ENCODE measurements at regions not wholly inside any gene's neighbourhood (a gene's known extent, or its start where the extent isn't known, plus 50 kb on each side); places are given as distances from the start of the nearest gene placed in this dataset.

DNA sequence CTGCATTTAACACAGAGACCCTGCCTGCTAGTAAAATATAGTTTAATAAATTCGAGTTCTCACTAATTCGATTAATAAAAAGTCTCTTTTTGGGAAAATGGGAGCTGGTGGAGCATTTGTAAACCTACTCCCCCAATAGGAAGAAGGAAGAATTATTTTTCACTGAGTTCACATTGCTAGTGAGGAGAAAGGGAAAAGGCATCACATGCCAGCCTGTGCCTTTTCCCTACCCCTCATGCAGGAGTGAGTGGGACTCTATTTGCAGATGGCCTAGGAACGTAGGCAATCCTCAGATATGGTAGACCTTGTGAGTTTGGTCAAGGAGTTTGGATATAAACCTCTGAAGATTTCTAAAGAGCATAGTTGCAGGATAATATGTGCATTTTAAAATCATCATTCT, 218.4 kb upstream of the TRIB2 start:
- DNase-seq (ENCODE audit: low read depth): no peak

DNA sequence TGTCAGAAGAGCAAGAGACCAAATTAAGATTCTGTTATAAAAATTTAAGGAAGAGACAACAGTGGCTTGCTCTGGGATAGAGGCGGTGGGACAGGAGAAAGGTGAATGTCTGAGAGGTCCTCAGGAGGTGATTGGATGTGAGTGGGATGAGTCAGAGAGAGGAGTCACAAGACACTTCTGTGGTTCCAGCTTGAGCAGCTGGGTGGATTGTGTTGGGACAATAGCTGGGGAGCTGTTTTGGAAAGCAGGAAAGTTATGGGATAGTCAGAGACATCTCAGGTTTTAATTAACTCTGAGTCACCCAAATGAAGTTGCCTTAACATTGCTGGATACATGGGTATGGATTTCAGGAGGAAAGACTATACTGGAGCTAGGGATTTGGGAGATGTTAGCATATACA, 218.0 kb upstream of the TRIB2 start:
- DNase-seq (ENCODE audit: low read depth): peak; percentile 72

DNA sequence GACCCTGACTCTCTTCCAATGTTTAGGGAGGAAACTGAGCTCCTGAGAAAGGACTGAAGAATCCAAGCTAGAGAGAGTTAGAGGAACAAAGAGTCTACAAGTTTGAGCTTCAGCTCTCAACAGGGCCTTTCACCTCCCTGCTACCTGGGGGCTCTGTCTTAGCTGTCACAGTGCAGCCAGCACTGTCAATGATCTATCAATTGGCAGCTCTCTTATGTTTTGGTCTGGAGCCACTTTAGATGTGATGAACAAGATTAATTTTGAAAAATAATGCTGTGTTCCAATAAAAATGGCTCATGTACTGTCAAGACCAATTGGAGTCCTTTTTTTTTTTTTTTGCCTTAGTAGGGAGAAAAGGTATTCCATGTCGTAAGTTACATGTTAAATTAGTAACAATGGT, 215.8 kb upstream of the TRIB2 start:
- DNase-seq (ENCODE audit: low read depth): no peak

DNA sequence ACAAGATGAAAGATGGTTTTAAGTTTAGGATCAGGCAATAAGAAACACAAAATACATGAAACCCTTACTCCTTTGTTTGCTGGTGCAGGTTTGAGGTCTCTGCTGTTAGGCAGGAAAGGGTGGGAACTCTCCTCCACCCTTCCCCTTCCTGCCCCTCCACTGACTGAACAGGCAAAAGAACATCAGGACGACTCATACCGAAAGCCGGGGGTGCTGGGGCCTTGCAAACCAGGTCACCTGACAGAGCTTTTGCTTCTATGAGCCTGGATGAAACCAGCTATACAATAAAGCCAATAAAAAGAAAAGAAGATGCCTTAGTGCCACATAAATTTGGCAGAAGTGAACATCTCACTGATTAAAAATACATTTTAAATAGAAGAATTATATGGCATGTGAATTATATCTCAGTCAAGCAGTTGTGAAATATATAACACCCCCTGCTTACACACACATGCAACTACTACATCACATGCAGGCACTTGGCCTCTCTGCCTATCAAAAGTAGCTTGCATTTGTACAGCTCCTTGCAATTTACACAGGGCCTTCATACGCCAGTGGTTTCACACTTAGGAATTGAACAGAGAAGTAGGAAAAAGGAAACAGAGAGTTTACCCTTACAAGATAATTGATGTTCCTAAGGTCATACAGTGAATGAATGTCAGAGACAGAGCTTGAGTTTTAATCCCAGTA, 215.1 kb upstream of the TRIB2 start:
- DNase-seq (ENCODE audit: low read depth): no peak

DNA sequence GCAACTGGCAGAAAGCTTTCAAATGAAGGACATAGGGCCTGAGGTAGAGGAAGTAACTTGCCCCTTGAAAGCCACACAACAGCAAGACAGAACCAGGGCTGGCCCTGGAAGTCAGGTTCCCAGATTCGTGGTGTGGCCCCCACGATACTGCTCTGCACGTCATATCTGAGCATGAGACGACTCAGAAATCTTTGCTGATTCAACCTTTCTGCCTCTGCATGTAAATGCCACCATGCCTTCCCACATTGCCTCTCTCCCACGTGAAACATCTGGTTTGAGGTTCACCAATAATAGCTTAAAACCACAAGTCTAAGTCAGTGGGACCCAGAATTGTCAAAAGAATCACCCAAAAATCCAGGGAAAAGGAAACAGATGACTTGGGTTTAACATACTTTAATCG, 214.0 kb upstream of the TRIB2 start:
- no peak for DNase-seq (ENCODE audit: low read depth)

DNA sequence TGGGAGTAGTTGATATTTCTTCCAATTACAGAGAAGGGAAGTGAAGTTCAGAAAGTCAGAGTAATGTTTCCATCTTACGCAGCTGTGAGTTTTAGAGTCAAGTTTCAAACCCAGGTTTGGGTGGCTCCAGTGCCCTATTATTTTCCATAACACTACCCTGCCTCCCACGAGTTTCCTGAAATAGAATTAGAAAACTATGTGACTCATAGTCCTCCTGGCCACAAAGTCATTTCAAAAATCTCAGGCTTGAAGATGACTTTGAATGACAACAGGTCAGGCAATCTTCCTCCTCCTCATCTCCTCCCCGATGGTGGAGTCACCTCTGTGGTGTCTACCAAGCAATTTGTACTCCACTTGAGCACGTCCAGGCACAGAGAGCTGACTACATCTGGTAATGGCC, 212.3 kb upstream of the TRIB2 start:
- no peak for DNase-seq (ENCODE audit: low read depth)

DNA sequence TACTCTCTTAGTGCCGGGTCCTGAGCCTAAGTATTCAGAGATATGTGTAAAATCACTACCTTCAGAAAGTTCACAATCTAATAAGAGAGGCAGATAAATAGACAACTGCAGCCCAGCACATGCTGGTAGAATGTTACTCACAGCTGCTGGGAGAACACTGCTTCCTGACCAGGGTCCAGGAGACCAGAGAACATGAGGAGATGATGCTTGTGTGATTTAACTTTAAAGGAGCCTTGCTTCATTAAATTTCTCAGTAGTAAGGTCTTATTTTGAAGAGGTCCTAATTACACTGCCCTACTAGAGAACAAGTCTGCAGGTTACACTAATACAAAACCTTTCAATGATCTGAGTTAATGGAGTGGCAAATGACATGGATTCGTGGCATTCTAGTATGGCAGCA, 209.9 kb upstream of the TRIB2 start:
- no peak for DNase-seq (ENCODE audit: low read depth)

DNA sequence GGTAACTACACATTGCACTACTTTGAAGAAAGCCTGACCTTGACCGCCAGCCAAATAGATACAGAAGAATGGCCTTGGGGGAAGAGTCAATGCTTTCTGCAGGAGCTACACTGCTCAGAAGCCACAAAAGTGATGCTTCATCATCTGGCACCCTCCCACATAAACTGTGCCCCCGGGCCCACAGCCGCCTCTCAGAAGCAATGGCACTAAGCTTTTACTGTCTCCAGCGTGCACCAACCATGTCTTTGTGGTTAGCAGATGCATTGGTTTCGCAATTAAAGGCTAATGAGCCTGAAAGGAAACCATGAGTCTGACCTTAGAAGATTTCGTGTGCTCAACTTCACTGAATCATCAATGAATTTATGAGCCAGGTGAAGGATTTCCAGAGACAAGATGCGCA, 209.4 kb upstream of the TRIB2 start:
- peak; percentile 74 for DNase-seq (ENCODE audit: low read depth)

DNA sequence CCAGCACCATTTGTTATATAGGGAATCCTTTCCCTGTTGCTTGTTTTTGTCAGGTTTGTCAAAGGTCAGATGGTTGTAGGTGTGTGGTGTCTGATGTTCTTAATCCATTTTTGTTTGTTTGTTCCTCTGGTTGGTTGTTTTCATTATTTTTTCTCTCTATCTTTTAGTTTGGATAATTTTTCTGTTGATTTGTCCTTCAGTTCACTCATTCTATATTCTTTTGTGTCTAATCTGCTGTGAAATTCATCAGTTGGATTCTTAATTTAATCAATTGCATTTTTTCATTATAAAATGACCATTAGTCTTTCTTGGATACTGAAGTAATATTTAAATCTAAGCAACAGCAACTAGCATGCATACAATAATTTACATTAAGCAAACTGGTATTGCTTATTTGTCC, 206.7 kb upstream of the TRIB2 start:
- no peak for DNase-seq (ENCODE audit: low read depth)

DNA sequence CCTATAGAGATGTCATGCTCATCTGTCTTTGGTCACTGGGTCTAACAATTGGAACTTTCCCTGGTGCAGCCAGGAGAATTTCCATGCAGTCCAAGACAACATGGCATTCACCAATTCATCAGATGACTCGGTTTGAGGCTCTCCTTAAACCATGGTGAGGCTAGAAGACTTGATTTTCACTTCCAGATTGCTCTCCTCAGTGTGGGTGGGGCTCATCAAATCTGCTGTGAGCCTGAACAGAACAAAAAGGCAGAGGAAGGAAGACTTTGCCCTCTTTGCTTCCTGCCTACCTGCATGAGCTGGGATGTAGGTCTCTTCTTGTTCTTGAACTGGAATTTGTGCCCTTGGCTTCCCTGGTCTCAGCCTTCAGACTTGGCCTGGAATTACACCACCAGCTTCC, 203.4 kb upstream of the TRIB2 start:
- DNase-seq (ENCODE audit: low read depth): no peak

DNA sequence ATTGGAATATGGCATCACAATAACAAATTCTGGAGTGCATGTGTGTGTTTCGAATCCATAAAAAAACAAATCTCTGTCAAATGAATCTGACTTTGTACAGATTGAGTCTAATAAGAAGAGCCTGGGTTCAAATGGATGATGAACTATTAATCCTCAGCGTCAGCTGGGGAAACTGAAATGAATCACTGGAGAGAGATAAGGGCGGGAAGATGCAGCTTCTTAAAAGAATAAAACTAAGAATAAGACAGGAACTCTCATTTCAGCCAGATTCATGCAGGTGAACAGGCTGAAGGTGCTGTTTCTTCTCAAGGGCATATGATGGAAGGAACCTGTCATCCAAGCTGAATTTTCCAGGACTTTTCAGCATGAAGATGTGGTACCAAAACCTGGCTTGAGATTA, 202.6 kb upstream of the TRIB2 start:
- no peak for DNase-seq (ENCODE audit: low read depth)

DNA sequence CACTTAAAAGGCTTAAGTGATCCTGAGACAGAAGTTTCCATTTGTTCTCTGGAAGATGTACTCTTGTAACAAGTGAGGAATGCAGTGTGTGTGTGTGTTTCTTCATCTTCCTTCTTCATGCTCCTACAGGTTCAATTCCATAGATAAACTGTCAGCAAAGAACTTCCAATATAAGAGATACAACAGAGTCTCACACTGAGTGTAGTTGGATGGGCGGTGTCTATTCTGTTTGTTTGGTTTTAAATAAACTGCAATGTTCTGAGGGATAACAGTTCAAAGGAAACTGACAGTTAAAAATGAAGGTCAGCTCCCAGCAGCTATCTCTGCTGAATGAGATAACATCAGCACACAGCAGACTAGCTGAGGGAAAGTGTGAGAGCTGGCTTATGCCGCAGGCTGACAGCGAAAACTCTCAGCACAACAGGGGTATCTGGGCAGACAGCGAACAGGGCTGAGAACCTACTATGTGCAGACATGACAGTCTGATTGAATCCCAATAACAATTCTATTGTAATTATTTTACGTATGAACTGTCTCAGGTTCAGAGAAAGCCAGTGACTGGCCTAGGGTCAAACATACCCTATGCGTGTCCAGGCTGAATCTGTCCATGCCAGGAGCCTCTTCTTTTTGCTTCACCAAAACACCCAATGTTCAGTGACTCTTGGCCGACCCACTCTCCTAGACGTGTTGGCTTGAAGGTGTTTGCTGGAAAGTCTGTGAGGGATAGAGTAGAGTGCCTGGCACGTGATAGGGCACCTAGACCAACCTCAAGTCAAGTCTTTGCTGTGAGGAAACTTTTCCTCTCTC, 201.9 kb upstream of the TRIB2 start:
- DNase-seq (ENCODE audit: low read depth): no peak

DNA sequence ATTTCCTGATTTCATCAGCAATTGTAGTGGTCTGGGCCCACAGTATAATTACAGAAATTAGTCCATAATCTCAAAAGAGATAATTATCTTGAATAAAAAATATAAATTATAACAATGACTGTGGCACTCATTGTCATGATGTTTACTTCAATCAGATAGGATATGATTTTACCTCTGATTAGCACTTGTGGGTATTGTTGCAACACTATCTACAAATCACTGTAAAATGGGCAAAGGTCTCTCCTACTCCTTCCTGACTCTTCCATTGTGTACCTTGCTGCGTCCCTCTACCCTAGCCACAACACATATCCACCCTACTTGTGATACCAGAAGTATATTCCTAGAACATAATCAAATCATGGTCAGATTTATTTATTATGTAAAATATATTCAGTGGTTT, 200.9 kb upstream of the TRIB2 start:
- DNase-seq (ENCODE audit: low read depth): no peak

DNA sequence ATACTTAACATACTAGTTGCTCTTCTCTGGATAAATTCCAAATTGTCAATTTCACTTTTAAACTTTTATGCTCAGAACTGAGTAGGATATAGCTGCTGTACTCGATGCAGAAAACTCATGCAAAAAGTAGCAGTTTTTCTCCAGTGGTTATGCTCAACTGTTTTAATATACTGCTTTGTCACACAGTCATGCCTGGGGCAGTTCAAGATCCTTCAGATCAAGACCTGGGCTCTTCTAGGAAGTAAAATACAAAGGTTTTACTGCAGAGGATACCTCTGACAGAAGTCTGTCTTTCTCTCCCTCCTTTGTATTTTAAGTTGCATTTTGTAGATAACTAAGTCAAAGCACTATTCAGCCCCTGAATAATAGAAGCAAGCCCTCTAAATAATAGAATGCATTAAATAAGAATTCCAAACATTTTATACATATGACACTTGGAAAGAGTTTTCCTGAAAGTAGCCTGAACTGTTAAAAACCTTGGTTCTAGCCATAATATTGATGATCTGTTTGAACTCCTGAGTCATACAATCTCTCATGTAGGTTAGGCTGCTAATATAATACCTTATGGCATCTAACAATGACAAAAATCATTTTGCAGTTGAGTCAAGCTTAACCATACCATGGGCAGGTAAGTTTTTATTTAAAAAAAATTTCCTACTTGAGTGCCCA, 183.3 kb upstream of the TRIB2 start:
- no peak for DNase-seq (ENCODE audit: low read depth)

DNA sequence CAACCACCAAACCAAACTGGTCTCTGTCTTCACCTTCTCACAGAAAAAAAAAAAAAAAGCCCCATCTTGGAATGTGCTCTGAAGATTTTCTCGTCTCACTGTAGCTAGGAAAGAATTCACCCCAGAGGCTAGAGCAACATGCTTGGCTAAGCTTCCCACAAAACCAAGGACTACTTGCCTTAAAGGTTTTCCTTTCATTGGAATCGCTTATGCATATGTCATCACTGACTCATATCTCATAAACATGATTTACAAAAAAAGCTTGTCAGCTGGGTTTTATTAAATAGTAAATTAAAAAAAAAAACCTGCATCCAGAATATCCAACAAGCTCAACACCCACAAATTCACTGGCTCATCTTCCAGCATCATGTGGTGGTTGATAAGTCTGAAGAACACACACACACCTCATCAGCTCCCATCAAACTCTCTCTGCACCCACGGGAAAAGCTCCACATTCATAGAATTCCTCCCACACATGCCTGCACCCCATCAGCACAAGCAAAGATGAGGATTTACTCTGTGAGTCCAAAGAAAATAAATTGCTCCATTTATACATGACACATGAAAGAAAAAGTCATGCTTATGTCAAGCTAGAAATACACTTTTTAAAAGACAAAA, 182.0 kb upstream of the TRIB2 start:
- peak; percentile 92 for DNase-seq (ENCODE audit: low read depth)

DNA sequence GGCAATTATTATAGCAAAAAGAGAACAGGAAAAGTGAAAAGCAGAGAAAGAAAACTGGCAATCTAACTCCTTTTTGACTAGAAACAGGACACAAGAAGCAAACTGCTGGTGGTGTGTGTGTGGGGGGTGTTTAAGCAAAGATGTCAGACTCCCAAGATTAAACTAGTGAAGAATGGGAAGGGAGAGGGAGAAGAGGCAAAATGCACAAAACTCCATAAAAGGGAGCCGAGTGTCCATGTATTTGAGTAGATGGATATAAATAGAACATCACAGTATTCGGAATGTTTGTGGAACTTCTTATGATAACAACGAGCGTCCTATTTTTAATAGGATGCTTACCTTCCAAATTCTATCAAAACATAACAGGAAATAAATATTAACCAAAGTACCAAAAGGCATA, 179.8 kb upstream of the TRIB2 start:
- no peak for DNase-seq (ENCODE audit: low read depth)

DNA sequence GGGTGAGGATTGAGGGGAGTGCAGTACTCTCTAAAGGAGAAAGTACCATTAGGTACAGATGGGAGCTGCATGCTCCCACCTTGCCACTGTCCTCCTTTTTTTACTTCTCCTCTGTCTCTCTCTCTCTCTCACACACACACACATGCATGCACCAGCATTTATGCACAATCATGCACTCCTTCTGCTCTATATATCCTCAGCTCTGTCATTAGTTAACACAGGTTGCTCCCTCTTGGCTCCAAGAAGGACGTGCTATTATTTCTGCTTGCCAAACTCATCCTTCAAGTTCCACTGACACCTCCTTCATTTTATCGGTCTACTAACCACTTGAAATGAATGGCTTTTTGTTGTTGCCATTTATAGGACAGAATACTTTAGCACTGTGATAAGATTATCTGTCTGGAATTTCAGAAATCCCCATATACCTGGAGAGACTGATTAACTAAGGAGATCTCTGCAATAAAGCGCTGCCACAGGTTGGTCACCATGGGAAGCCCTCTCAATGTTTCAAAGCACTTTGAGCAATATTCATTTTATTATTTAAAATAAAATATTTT, 178.5 kb upstream of the TRIB2 start:
- DNase-seq (ENCODE audit: low read depth): no peak

DNA sequence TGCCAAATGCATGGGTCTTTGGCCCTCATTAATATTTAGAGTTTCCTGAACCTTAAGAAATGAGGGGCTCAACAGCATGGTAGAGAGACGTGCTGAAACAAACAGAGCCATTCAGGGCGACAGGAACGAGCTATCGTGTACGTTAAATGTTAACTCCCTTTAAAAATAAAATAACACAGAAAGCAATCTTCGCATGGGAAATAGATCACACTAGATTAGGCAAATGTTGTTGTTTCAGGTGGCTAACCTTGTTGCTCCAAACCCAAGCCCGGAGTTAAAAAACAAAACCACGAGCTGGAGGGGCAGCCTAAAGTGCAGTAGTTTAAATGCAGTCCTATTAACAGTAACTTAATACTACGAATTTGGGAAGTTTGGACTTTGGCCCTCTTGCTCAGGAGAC, 177.4 kb upstream of the TRIB2 start:
- no peak for DNase-seq (ENCODE audit: low read depth)

DNA sequence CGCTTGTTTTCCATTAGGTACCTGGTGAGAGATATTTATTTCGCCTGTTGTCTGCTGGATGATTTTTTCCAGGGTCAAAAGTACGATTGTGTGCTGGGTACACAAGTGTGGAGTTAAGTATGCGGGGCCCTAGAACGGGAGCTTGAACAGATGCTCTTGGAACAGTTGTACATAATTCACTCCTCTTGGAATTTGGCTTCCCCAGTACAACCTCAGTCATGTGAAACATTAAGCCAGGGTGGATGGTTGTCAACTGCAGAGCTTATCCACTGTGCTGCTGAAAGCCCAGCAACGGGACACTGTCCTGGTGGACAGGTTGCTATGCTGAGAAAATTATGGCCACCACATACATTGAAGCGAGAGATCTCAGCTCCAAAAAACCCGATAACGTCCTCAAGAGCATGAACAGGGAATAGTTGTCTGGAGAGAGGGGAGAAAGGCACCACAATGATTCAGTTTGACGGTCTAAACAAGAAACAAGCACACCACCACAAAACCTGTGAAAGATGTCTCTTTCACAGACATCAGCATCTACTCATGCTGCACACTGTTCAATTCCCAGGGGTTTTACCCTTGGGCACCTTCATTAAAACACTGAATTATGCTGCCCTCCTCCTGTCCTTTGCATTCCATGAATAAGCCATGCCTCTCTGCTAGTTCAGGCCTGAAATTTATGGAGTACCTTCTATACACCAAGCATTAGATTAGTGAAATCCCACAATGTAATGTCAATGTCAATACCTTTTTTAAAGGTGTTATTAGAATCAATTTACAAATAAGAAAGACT, 176.8 kb upstream of the TRIB2 start:
- no peak for DNase-seq (ENCODE audit: low read depth)

DNA sequence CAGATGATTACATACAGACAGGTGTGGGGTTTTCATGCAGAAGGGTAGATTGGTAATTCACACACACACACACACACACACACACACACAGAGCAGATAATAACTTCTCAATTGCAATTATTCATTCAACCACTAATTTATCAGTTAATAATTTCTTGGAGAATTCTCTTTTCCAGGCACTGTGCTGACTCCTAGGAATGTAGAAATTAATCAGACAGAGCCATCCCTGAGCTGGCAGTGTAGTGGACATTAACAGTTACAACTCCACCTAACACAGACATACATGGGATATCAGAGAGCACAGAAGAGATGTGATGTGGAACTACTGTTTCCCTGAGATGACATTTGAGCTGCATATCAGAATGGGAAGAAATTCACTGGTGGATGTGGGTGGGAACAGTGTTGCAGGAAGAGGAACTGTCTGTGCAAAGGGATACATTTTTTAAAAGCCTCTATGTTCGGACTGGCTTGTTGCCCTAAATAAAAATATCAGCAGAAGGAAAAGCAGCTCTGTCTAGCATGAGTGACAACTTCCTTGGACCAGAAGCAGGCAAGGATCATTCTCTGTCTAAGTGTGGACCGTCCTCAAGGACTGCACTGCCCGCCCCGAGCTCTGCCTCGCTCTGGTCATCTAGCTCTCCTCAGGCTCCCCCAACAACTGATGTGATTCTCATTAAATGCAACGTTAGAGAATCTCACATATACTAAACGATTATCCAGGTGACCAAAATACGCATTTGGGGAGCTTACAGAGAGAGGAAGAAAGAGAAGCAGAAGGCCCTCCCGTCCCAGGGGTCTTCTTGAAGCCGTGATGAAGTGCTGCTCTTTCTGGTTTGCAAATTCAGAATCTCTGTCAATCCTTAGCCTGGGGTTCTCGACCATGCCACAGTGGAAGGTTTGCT, 173.4 kb upstream of the TRIB2 start:
- no peak for DNase-seq (ENCODE audit: low read depth)

Data from HS-5 (cell line).